Adrenal gland (tissue), 5 donors: ENCODE measurements at regions not wholly inside any gene's neighbourhood (a gene's known extent, or its start where the extent isn't known, plus 50 kb on each side); places are given as distances from the start of the nearest gene placed in this dataset.

Source experiments
- POLR2A ChIP-seq, 2 donors: fragments of 450-650 bp; IDR thresholded peaks; one replicate each; pipeline ENCODE4 v1.6.1; 2017; ENCODE audit warnings: antibody characterized with exemption in 2 of 2, mild to moderate bottlenecking in 2 of 2, moderate library complexity in 1 of 2
- TF ChIP-seq, protein P1 (sequence below), 6 experiments: fragments of 450-650 bp in 4 of 6; fragments of 200-600 bp in 2 of 6; sonication (generic) in 1 of 6; IDR thresholded peaks; 1 replicate in 5 of 6; 2 replicates in 1 of 6; pipeline versions ENCODE4 v1.5.1 to v1.8.0; 2016 to 2021; ENCODE audit warnings: antibody characterized with exemption in 6 of 6, mild to moderate bottlenecking in 2 of 6, moderate library complexity in 1 of 6
- donor health status: DM: no; HTN: no; CAD: no.

GRCh38 chr21:23026878-23027277 is 2028.7 kb downstream of the NCAM2 start:
- TF ChIP-seq, protein P1, sequence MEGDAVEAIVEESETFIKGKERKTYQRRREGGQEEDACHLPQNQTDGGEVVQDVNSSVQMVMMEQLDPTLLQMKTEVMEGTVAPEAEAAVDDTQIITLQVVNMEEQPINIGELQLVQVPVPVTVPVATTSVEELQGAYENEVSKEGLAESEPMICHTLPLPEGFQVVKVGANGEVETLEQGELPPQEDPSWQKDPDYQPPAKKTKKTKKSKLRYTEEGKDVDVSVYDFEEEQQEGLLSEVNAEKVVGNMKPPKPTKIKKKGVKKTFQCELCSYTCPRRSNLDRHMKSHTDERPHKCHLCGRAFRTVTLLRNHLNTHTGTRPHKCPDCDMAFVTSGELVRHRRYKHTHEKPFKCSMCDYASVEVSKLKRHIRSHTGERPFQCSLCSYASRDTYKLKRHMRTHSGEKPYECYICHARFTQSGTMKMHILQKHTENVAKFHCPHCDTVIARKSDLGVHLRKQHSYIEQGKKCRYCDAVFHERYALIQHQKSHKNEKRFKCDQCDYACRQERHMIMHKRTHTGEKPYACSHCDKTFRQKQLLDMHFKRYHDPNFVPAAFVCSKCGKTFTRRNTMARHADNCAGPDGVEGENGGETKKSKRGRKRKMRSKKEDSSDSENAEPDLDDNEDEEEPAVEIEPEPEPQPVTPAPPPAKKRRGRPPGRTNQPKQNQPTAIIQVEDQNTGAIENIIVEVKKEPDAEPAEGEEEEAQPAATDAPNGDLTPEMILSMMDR (IDR thresholded peaks at IDR 0.05), result no peak
- no peak for TF ChIP-seq POLR2A (IDR thresholded peaks at IDR 0.05)
